HEK293 (cell line): ENCODE measurements at regions not wholly inside any gene's neighbourhood (a gene's known extent, or its start where the extent isn't known, plus 50 kb on each side); places are given as distances from the start of the nearest gene placed in this dataset.

Experiments
- CTCF ChIA-PET: fragments of 350-600 bp; formaldehyde crosslinking; extraction: SDS; loops from one replicate; lab custom pipeline; 2021; ENCODE audit warnings: antibody characterized with exemption; lab: Yijun Ruan, JAX
- POLR2A ChIA-PET: fragments of 300-600 bp; formaldehyde crosslinking; extraction: SDS; loops from one replicate; lab custom pipeline; 2020; ENCODE audit warnings: antibody characterized with exemption, inconsistent platforms; lab: Yijun Ruan, JAX
- H3K27ac ChIP-seq: fragments of 200-500 bp; sonication (Bioruptor generic); 2 replicates; pipeline ENCODE4 v1.5.1; 2014; ENCODE audit warnings: low read depth, low read length, control low read depth, inconsistent platforms; ENCODE audit errors: extremely low read depth
- H3K36me3 ChIP-seq, 2 experiments: fragments of 200-500 bp in 1 of 2; sonication (Bioruptor generic) in 1 of 2; 1 replicate in 1 of 2; 2 replicates in 1 of 2; pipeline ENCODE4 v1.5.1; 2014 to 2017; ENCODE audit warnings: inconsistent platforms in 2 of 2, low read length in 2 of 2; ENCODE audit not compliant: control insufficient read depth in 2 of 2, insufficient read depth in 1 of 2
- H3K4me1 ChIP-seq: fragments of 200-500 bp; sonication (Bioruptor generic); 2 replicates; pipeline ENCODE4 v1.5.1; 2014; ENCODE audit warnings: mild to moderate bottlenecking, low read length, inconsistent platforms; ENCODE audit not compliant: control insufficient read depth, insufficient read depth
- H3K4me3 ChIP-seq: 2 replicates; pipeline ENCODE4 v1.5.1; 2011; ENCODE audit warnings: low read depth, mild to moderate bottlenecking, control low read depth, low read length, moderate library complexity
- H3K9me3 ChIP-seq: fragments of 200-500 bp; sonication (Bioruptor generic); 2 replicates; pipeline ENCODE4 v1.5.1; 2014; ENCODE audit warnings: low read depth, low read length, inconsistent platforms; ENCODE audit not compliant: control insufficient read depth, insufficient read depth
- BCL11B ChIP-seq: fragments of 450-650 bp; formaldehyde crosslinking; IDR thresholded peaks from 2 replicates; pipeline ENCODE4 v1.5.1; 2016; ENCODE audit warnings: low read depth, missing biosample characterization, missing genetic modification characterization
- ELK4 ChIP-seq: IDR thresholded peaks from 2 replicates; pipeline ENCODE4 v1.6.1; 2011; ENCODE audit warnings: mild to moderate bottlenecking, low read depth, low read length, borderline replicate concordance
- GFI1B ChIP-seq: fragments of 450-650 bp; formaldehyde crosslinking; IDR thresholded peaks from 2 replicates; pipeline ENCODE4 v1.5.1; 2016; ENCODE audit warnings: missing biosample characterization, missing genetic modification characterization
- GLI4 ChIP-seq: fragments of 450-650 bp; formaldehyde crosslinking; IDR thresholded peaks from 2 replicates; pipeline ENCODE4 v1.5.1; 2016; ENCODE audit warnings: missing biosample characterization, missing genetic modification characterization
- KLF1 ChIP-seq: fragments of 450-650 bp; formaldehyde crosslinking; IDR thresholded peaks from 2 replicates; pipeline ENCODE4 v1.5.1; 2016; ENCODE audit warnings: missing biosample characterization, missing genetic modification characterization
- KLF16 ChIP-seq: fragments of 450-650 bp; formaldehyde crosslinking; IDR thresholded peaks from 2 replicates; pipeline ENCODE4 v1.5.1; 2017; ENCODE audit warnings: missing biosample characterization, missing genetic modification characterization
- ZBTB17 ChIP-seq: fragments of 450-650 bp; formaldehyde crosslinking; IDR thresholded peaks from 2 replicates; pipeline ENCODE4 v1.5.1; 2016; ENCODE audit warnings: missing biosample characterization, missing genetic modification characterization
- ZBTB21 ChIP-seq: fragments of 450-650 bp; formaldehyde crosslinking; IDR thresholded peaks from 2 replicates; pipeline ENCODE4 v1.5.1; 2017; ENCODE audit warnings: missing biosample characterization, missing genetic modification characterization
- ZNF121 ChIP-seq: fragments of 450-650 bp; formaldehyde crosslinking; IDR thresholded peaks from 2 replicates; pipeline ENCODE4 v1.5.1; 2016; ENCODE audit warnings: missing biosample characterization, missing genetic modification characterization
- ZNF146 ChIP-seq: fragments of 450-650 bp; formaldehyde crosslinking; IDR thresholded peaks from 2 replicates; pipeline ENCODE4 v1.5.1; 2016; ENCODE audit warnings: missing biosample characterization, missing genetic modification characterization
- ZNF16 ChIP-seq: fragments of 450-650 bp; formaldehyde crosslinking; IDR thresholded peaks from 2 replicates; pipeline ENCODE4 v1.5.1; 2016; ENCODE audit warnings: low read depth, missing biosample characterization, missing genetic modification characterization
- ZNF2 ChIP-seq: fragments of 450-650 bp; formaldehyde crosslinking; IDR thresholded peaks from 2 replicates; pipeline ENCODE4 v1.5.1; 2016; ENCODE audit warnings: missing biosample characterization, missing genetic modification characterization
- ZNF214 ChIP-seq: fragments of 450-650 bp; formaldehyde crosslinking; IDR thresholded peaks from 2 replicates; pipeline ENCODE4 v1.5.1; 2017; ENCODE audit warnings: missing biosample characterization, mild to moderate bottlenecking, missing genetic modification characterization, borderline replicate concordance
- ZNF223 ChIP-seq: fragments of 450-650 bp; formaldehyde crosslinking; IDR thresholded peaks from 2 replicates; pipeline ENCODE4 v1.5.1; 2016; ENCODE audit warnings: missing biosample characterization, missing genetic modification characterization
- ZNF311 ChIP-seq: fragments of 450-650 bp; formaldehyde crosslinking; IDR thresholded peaks from 2 replicates; pipeline ENCODE4 v1.5.1; 2017; ENCODE audit warnings: missing biosample characterization, missing genetic modification characterization, borderline replicate concordance
- ZNF324 ChIP-seq: fragments of 450-650 bp; formaldehyde crosslinking; IDR thresholded peaks from 2 replicates; pipeline ENCODE4 v1.5.1; 2016; ENCODE audit warnings: missing biosample characterization, missing genetic modification characterization
- ZNF366 ChIP-seq: fragments of 450-650 bp; formaldehyde crosslinking; conservative IDR thresholded peaks from 2 replicates; pipeline ENCODE4 v1.5.1; 2016; ENCODE audit warnings: missing biosample characterization, missing genetic modification characterization
- ZNF394 ChIP-seq: fragments of 450-650 bp; formaldehyde crosslinking; IDR thresholded peaks from 2 replicates; pipeline ENCODE4 v1.5.1; 2016; ENCODE audit warnings: missing biosample characterization, missing genetic modification characterization, mild to moderate bottlenecking, moderate library complexity, borderline replicate concordance
- ZNF404 ChIP-seq: fragments of 450-650 bp; formaldehyde crosslinking; IDR thresholded peaks from 2 replicates; pipeline ENCODE4 v1.5.1; 2017; ENCODE audit warnings: missing biosample characterization, missing genetic modification characterization
- ZNF48 ChIP-seq: fragments of 450-650 bp; formaldehyde crosslinking; IDR thresholded peaks from 2 replicates; pipeline ENCODE4 v1.5.1; 2016; ENCODE audit warnings: missing biosample characterization, missing genetic modification characterization
- ZNF529 ChIP-seq: fragments of 450-650 bp; formaldehyde crosslinking; IDR thresholded peaks from 2 replicates; pipeline ENCODE4 v1.5.1; 2017; ENCODE audit warnings: missing genetic modification characterization, missing biosample characterization; ENCODE audit not compliant: insufficient replicate concordance
- ZNF561 ChIP-seq: fragments of 450-650 bp; IDR thresholded peaks from 2 replicates; pipeline ENCODE4 v1.5.1; 2018; ENCODE audit warnings: missing biosample characterization, missing genetic modification characterization, borderline replicate concordance
- ZNF580 ChIP-seq: fragments of 450-650 bp; formaldehyde crosslinking; IDR thresholded peaks from 2 replicates; pipeline ENCODE4 v1.5.1; 2016; ENCODE audit warnings: missing biosample characterization, missing genetic modification characterization
- ZNF596 ChIP-seq: fragments of 450-650 bp; IDR thresholded peaks from 2 replicates; pipeline ENCODE4 v1.5.0; 2018; ENCODE audit warnings: missing biosample characterization, mild to moderate bottlenecking, missing genetic modification characterization, moderate library complexity
- ZNF623 ChIP-seq: fragments of 450-650 bp; formaldehyde crosslinking; IDR thresholded peaks from 2 replicates; pipeline ENCODE4 v1.5.1; 2016; ENCODE audit warnings: missing biosample characterization, missing genetic modification characterization
- ZNF664 ChIP-seq: fragments of 450-650 bp; formaldehyde crosslinking; IDR thresholded peaks from 2 replicates; pipeline ENCODE4 v1.5.1; 2016; ENCODE audit warnings: missing biosample characterization, missing genetic modification characterization
- ZNF776 ChIP-seq: fragments of 450-650 bp; formaldehyde crosslinking; IDR thresholded peaks from 2 replicates; pipeline ENCODE4 v1.5.0; 2017; ENCODE audit warnings: missing biosample characterization, missing genetic modification characterization, borderline replicate concordance
- ZNF792 ChIP-seq: fragments of 450-650 bp; formaldehyde crosslinking; IDR thresholded peaks from 2 replicates; pipeline ENCODE4 v1.5.1; 2016; ENCODE audit warnings: missing biosample characterization, missing genetic modification characterization
- ZSCAN30 ChIP-seq: fragments of 450-650 bp; IDR thresholded peaks from 2 replicates; pipeline ENCODE4 v1.5.1; 2018; ENCODE audit warnings: missing biosample characterization, mild to moderate bottlenecking, missing genetic modification characterization, moderate library complexity
- TF ChIP-seq, protein P1 (sequence below): fragments of 450-650 bp; formaldehyde crosslinking; conservative IDR thresholded peaks from 2 replicates; pipeline ENCODE4 v1.5.1; 2016; ENCODE audit warnings: low read depth, missing biosample characterization, missing genetic modification characterization

- POLR2A ChIA-PET: no interaction called here
- Histone ChIP-seq H3K9me3 (no peaks in the 10 kb centered on the region), H3K4me1 (no peaks in the 10 kb centered on the region), H3K36me3 (no peaks in the 10 kb centered on the region), H3K4me3 (no peak overlapping the region), H3K27ac (no peak overlapping the region)
- CTCF ChIA-PET: no interaction called here
- TF ChIP-seq ELK4: no peak
- TF ChIP-seq ZNF792: no peak
- TF ChIP-seq ZNF2: no peak
- no peak for TF ChIP-seq ZNF623 (tag by site-specific recombination)
- no peak for TF ChIP-seq ZNF561 (tag by site-specific recombination)
- no peak for TF ChIP-seq ZNF16 (tag by site-specific recombination)
- TF ChIP-seq ZNF48 (tag by site-specific recombination): no peak
- TF ChIP-seq BCL11B (tag by site-specific recombination): no peak
- TF ChIP-seq ZNF529 (tag by site-specific recombination): no peak
- no peak for TF ChIP-seq ZBTB17 (tag by site-specific recombination)
- TF ChIP-seq ZNF366 (tag by site-specific recombination): no peak
- TF ChIP-seq ZNF223 (tag by site-specific recombination): no peak
Measured at GRCh38 chr7:126016722-126017121, 1087.1 kb upstream of the POT1 start.

DNA sequence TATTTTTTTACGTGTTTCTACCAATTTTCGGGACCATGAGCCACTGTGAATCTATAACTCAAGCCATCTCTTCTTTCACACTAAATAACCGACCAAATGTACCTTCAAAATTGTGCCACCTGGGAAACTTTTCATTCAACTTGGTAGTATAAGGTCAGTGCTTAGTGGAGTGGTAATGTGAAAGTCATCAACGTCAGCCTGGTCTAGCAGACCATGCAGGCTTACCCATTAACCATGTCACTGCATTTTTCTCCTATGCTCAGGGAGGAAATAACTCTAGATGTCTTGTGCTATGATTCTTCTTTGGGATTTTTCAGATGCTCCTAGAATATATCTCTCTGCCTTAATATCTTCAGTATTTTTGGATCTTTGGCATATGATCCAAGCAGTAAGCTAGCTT, 1075.4 kb upstream of the POT1 start:
- TF ChIP-seq ZNF146 (tag by site-specific recombination): no peak
- no peak for TF ChIP-seq KLF1 (tag by site-specific recombination)
- TF ChIP-seq ZNF561 (tag by site-specific recombination): no peak
- no peak for TF ChIP-seq GFI1B (tag by site-specific recombination)
- TF ChIP-seq ZSCAN30 (tag by site-specific recombination): no peak
- no peak for TF ChIP-seq ZNF404 (tag by site-specific recombination)
- no peak for TF ChIP-seq ZNF394 (tag by site-specific recombination)
- no peak for TF ChIP-seq ZNF664 (tag by site-specific recombination)
- TF ChIP-seq ZNF214 (tag by site-specific recombination): no peak
- no peak for TF ChIP-seq ZNF776 (tag by site-specific recombination)
- TF ChIP-seq GLI4 (tag by site-specific recombination): no peak
- no peak for TF ChIP-seq ZNF596 (tag by site-specific recombination)
- no peaks in the 10 kb centered on the region for H3K4me1 ChIP-seq
- no peaks in the 10 kb centered on the region for H3K9me3 ChIP-seq
- no peaks in the 10 kb centered on the region for H3K36me3 ChIP-seq
- H3K4me3 ChIP-seq: no peak overlapping the region
- ChIA-PET POLR2A (no interaction called here), CTCF (no interaction called here)
- H3K27ac ChIP-seq: no peak overlapping the region

GRCh38 chr7:126001349-126001748, 1071.7 kb upstream of the POT1 start:
- Histone ChIP-seq H3K9me3 (no peaks in the 10 kb centered on the region), H3K27ac (no peak overlapping the region), H3K4me1 (no peaks in the 10 kb centered on the region), H3K4me3 (no peak overlapping the region), H3K36me3 (no peaks in the 10 kb centered on the region)
- CTCF ChIA-PET: no interaction called here
- POLR2A ChIA-PET: no interaction called here
- TF ChIP-seq ZNF580 (tag by site-specific recombination): no peak
- TF ChIP-seq ZNF324: no peak
- TF ChIP-seq ZBTB21 (tag by site-specific recombination): no peak
- TF ChIP-seq ZNF121 (tag by site-specific recombination): no peak
- TF ChIP-seq ZNF311: no peak
- TF ChIP-seq KLF16 (tag by site-specific recombination): no peak
- TF ChIP-seq, protein P1, sequence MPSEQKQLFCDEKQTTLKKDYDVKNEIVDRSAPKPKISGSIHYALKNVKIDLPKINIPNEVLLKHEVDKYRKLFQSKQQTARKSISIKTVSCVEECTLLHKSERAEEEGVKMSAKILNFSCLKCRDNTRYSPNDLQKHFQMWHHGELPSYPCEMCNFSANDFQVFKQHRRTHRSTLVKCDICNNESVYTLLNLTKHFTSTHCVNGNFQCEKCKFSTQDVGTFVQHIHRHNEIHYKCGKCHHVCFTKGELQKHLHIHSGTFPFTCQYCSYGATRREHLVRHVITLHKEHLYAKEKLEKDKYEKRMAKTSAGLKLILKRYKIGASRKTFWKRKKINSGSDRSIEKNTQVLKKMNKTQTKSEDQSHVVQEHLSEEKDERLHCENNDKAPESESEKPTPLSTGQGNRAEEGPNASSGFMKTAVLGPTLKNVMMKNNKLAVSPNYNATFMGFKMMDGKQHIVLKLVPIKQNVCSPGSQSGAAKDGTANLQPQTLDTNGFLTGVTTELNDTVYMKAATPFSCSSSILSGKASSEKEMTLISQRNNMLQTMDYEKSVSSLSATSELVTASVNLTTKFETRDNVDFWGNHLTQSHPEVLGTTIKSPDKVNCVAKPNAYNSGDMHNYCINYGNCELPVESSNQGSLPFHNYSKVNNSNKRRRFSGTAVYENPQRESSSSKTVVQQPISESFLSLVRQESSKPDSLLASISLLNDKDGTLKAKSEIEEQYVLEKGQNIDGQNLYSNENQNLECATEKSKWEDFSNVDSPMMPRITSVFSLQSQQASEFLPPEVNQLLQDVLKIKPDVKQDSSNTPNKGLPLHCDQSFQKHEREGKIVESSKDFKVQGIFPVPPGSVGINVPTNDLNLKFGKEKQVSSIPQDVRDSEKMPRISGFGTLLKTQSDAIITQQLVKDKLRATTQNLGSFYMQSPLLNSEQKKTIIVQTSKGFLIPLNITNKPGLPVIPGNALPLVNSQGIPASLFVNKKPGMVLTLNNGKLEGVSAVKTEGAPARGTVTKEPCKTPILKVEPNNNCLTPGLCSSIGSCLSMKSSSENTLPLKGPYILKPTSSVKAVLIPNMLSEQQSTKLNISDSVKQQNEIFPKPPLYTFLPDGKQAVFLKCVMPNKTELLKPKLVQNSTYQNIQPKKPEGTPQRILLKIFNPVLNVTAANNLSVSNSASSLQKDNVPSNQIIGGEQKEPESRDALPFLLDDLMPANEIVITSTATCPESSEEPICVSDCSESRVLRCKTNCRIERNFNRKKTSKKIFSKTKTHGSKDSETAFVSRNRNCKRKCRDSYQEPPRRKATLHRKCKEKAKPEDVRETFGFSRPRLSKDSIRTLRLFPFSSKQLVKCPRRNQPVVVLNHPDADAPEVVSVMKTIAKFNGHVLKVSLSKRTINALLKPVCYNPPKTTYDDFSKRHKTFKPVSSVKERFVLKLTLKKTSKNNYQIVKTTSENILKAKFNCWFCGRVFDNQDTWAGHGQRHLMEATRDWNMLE (tag by site-specific recombination): no peak
